ENCODE measurements at regions not wholly inside any gene's neighbourhood (a gene's known extent, or its start where the extent isn't known, plus 50 kb on each side); places are given as distances from the start of the nearest gene placed in this dataset.

- no peak for TF ChIP-seq POLR2A (IDR thresholded peaks at IDR 0.05)
- no peak for TF ChIP-seq CTCF (IDR thresholded peaks at IDR 0.05)
- Histone ChIP-seq H3K27ac (no peak overlapping the region), H3K9me3 (replicated peaks in 1 of 3) (no peaks in the 10 kb centered on the region), H3K4me1 (replicated peaks in 1 of 2) (no peaks in the 10 kb centered on the region), H3K27me3 (no peaks in the 10 kb centered on the region), H3K4me3 (no peak overlapping the region), H3K36me3 (replicated peaks in 1 of 2) (no peaks in the 10 kb centered on the region)
- DNase-seq, result no peak
- 58 to 76% (median 71%) methylated on average over 3 of the region's 3 CpGs for WGBS, 4 donors
- intact Hi-C loops (cut with DNase I), result no loop called here
Observed at GRCh38 chr22:27217154-27217553, 559.8 kb downstream of the MIAT start.

- no peak for DNase-seq
- 66 to 78% (median 69%) methylated on average over 15 to 16 of the region's 16 CpGs for whole genome bisulfite sequencing, 4 donors
- H3K9me3 ChIP-seq (replicated peaks in 1 of 3), result no peaks in the 10 kb centered on the region
- no peaks in the 10 kb centered on the region for H3K36me3 ChIP-seq (replicated peaks in 1 of 2)
- no peak overlapping the region for H3K27ac ChIP-seq
- no peak for TF ChIP-seq CTCF (IDR thresholded peaks at IDR 0.05)
- no peak for TF ChIP-seq POLR2A (IDR thresholded peaks at IDR 0.05)
- intact Hi-C loops (cut with DNase I), result no loop called here
- no peaks in the 10 kb centered on the region for H3K4me1 ChIP-seq (replicated peaks in 1 of 2)
- H3K4me3 ChIP-seq, result no peak overlapping the region
- no peaks in the 10 kb centered on the region for H3K27me3 ChIP-seq
Observed at GRCh38 chr22:27218012-27218920, 560.9 kb downstream of the MIAT start.

GRCh38 chr22:27219036-27219435 is 561.6 kb downstream of the MIAT start:
- Histone ChIP-seq H3K4me1 (replicated peaks in 1 of 2) (no peaks in the 10 kb centered on the region), H3K36me3 (replicated peaks in 1 of 2) (no peaks in the 10 kb centered on the region), H3K27me3 (no peaks in the 10 kb centered on the region), H3K27ac (peak overlapping the region in 1 of 5 donors; percentile 10), H3K4me3 (no peak overlapping the region), H3K9me3 (replicated peaks in 1 of 3) (no peaks in the 10 kb centered on the region)
- TF ChIP-seq POLR2A (IDR thresholded peaks at IDR 0.05) (no peak), CTCF (IDR thresholded peaks at IDR 0.05) (no peak)
- 66 to 94% (median 81%) methylated on average over 2 of the region's 2 CpGs for WGBS, 4 donors
- intact Hi-C loops (cut with DNase I), result no loop called here
- no peak for DNase-seq

GRCh38 chr22:27220339-27220738 is 563.0 kb downstream of the MIAT start:
- Histone ChIP-seq H3K27me3 (no peaks in the 10 kb centered on the region), H3K4me3 (no peak overlapping the region), H3K36me3 (replicated peaks in 1 of 2) (no peaks in the 10 kb centered on the region), H3K4me1 (replicated peaks in 1 of 2) (no peaks in the 10 kb centered on the region), H3K27ac (no peak overlapping the region), H3K9me3 (replicated peaks in 1 of 3) (no peaks in the 10 kb centered on the region)
- WGBS, 4 donors, result 49 to 78% (median 56%) methylated on average over 3 to 5 of the region's 5 CpGs
- DNase-seq, result no peak
- TF ChIP-seq POLR2A (IDR thresholded peaks at IDR 0.05), result no peak
- TF ChIP-seq CTCF (IDR thresholded peaks at IDR 0.05), result no peak
- intact Hi-C loops (cut with DNase I), result no loop called here

All from adrenal gland (tissue), 9 donors.